ENCODE measurements at regions not wholly inside any gene's neighbourhood (a gene's known extent, or its start where the extent isn't known, plus 50 kb on each side); places are given as distances from the start of the nearest gene placed in this dataset.

DNA sequence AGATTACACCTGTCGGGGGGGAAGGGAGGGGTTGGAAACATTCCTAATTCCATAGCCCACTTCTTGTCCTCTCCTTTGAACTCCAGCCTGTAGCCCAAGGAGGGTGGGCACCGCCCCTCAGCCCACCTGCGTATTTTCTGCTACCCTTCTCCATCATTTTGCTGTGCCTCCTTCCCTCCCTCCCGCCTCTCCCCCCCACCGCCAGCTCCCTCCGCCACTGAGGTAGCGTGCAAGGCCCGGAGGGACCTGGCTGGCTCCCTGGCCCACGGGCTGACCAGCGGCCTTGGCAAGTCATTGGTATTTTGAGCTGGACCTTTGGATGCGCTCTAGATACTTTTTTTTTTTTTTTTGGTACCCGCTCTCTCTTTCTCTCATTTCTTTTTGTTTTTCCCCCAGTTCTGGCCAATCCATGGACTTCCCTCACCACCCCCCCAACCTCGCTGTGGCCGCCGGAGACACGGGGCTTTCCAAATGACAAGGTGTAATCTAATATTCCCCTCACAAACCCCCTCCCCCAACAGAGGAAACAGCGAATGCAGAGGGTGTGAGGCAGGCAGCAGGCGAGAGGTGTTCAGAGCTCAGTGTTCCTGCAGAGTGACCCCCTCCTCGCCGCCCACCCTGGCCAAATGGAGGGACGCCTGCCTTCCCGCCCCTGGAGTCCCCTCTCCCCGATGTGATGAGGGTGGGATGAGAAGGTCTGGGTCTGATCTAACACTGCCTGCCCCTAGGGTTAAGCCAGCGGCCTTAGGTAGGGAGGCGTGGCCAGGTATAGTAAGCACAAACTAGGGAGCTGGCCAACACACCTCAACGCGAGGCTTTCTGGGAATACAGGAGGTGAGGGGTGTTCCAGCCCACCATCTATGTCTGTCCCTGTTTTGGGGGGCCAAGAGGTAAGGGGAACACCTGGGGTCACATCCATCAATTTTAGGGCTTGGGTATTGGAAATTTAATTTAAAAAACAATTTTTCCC lies 89.2 kb downstream of the PTPRS start (continued):
- TF ChIP-seq, protein P1, sequence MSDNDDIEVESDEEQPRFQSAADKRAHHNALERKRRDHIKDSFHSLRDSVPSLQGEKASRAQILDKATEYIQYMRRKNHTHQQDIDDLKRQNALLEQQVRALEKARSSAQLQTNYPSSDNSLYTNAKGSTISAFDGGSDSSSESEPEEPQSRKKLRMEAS (IDR thresholded peaks at IDR 0.05): no peak
- TF ChIP-seq GABPA (IDR thresholded peaks at IDR 0.05 in 1 of 2, conservative IDR thresholded peaks at IDR 0.05 in 1 of 2) (no peak), YY1 (IDR thresholded peaks at IDR 0.05) (no peak), SP1 (IDR thresholded peaks at IDR 0.05) (no peak), NR2F2 (IDR thresholded peaks at IDR 0.05) (no peak), EGR1 (IDR thresholded peaks at IDR 0.05; ENCODE audit: low read depth in 2 of 2) (no peak), RAD21 (IDR thresholded peaks at IDR 0.05) (no peak)
- TF ChIP-seq, protein P2, sequence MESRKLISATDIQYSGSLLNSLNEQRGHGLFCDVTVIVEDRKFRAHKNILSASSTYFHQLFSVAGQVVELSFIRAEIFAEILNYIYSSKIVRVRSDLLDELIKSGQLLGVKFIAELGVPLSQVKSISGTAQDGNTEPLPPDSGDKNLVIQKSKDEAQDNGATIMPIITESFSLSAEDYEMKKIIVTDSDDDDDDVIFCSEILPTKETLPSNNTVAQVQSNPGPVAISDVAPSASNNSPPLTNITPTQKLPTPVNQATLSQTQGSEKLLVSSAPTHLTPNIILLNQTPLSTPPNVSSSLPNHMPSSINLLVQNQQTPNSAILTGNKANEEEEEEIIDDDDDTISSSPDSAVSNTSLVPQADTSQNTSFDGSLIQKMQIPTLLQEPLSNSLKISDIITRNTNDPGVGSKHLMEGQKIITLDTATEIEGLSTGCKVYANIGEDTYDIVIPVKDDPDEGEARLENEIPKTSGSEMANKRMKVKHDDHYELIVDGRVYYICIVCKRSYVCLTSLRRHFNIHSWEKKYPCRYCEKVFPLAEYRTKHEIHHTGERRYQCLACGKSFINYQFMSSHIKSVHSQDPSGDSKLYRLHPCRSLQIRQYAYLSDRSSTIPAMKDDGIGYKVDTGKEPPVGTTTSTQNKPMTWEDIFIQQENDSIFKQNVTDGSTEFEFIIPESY (IDR thresholded peaks at IDR 0.05): no peak
- TF ChIP-seq, protein P3, sequence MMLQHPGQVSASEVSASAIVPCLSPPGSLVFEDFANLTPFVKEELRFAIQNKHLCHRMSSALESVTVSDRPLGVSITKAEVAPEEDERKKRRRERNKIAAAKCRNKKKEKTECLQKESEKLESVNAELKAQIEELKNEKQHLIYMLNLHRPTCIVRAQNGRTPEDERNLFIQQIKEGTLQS (IDR thresholded peaks at IDR 0.05): no peak

DNA sequence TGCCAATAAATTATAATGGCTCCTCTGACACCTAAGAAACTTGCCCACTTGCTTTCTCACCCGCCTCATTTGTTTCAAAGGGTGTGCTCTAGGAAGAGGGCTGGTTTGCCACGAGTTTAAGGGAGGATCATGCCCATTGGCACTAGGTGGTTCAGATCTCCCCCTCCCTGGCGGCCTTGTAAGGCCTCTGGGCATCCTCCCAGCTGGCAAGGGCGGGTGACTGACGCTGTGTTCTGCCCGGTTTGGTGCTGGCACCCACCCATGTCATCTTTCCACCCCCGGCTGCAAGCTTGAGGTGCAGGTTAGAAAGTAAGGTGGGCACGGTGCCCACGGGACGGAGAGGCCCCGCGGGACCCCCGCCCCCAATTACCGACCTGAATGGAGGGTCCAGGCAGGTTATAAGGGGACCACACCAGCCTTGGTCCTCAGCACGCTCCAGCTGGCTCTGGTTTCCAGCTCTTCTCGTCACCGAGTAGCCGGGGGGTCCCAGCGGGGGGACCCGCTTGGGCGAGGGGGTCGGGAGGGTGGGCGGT lies 90.4 kb downstream of the PTPRS start:
- DNase-seq (ENCODE audit: low spot score): no peak
- no peak overlapping the region for H3K9ac ChIP-seq (ENCODE audit: low read depth in 1 of 2, low read length in 2 of 2)
- H3K9me3 ChIP-seq (ENCODE audit: control insufficient read depth in 4 of 4, low read length in 3 of 4): peaks cover 2 to 8% (median 8%) of the 10 kb centered on the region in 4 donors
- no peaks in the 10 kb centered on the region for H3K4me1 ChIP-seq (ENCODE audit: control insufficient read depth in 4 of 4, insufficient read depth in 4 of 4, low read length in 3 of 4)
- no peak overlapping the region for H3K4me3 ChIP-seq (ENCODE audit: low read depth in 1 of 3, low read length in 3 of 3)
- no peak overlapping the region for H3K27ac ChIP-seq (ENCODE audit: low read depth in 1 of 2, low read length in 2 of 2)
- TF ChIP-seq, protein P4, sequence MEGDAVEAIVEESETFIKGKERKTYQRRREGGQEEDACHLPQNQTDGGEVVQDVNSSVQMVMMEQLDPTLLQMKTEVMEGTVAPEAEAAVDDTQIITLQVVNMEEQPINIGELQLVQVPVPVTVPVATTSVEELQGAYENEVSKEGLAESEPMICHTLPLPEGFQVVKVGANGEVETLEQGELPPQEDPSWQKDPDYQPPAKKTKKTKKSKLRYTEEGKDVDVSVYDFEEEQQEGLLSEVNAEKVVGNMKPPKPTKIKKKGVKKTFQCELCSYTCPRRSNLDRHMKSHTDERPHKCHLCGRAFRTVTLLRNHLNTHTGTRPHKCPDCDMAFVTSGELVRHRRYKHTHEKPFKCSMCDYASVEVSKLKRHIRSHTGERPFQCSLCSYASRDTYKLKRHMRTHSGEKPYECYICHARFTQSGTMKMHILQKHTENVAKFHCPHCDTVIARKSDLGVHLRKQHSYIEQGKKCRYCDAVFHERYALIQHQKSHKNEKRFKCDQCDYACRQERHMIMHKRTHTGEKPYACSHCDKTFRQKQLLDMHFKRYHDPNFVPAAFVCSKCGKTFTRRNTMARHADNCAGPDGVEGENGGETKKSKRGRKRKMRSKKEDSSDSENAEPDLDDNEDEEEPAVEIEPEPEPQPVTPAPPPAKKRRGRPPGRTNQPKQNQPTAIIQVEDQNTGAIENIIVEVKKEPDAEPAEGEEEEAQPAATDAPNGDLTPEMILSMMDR (IDR thresholded peaks at IDR 0.05; ENCODE audit: low read depth, low read length, missing input control): no peak
- TF ChIP-seq YY1 (IDR thresholded peaks at IDR 0.05): no peak
- TF ChIP-seq, protein P3 (IDR thresholded peaks at IDR 0.05): no peak
- no peaks in the 10 kb centered on the region for H3K27me3 ChIP-seq (ENCODE audit: control insufficient read depth in 4 of 4, insufficient read depth in 4 of 4, low read length in 3 of 4)
- WGBS: 72% methylated on average over 23 of the region's 23 CpGs
- peaks cover 0 to 7% (median 0%) of the 10 kb centered on the region in 4 donors for H3K36me3 ChIP-seq (ENCODE audit: control insufficient read depth in 4 of 4, insufficient read depth in 3 of 4, low read depth in 1 of 4, low read length in 3 of 4)

DNA sequence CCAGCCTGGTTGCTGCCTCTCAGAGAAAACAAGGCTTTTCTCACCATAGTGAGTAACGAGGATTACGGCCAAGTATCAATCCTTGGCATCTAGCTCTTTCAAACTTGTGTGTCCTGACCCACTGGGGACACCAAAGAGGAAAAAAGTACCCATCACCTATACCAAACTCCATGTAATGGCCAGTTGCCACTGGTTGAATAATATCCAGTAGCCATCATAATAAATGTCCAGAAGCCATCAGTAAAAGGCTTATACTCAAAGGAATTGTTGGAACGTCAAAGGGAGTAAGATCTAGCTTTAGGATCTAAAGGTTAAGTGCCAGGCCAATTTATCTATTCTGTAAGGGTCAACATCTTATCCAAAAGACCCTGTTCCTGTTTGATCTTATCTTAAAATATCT lies 91.1 kb downstream of the PTPRS start:
- no peak overlapping the region for H3K27ac ChIP-seq (ENCODE audit: low read depth in 1 of 2, low read length in 2 of 2)
- 96% methylated on average over 3 of the region's 3 CpGs for WGBS

More for the DNA sequence above, 91.1 kb downstream of the PTPRS start:
- no peaks in the 10 kb centered on the region for H3K27me3 ChIP-seq (ENCODE audit: control insufficient read depth in 4 of 4, insufficient read depth in 4 of 4, low read length in 3 of 4)
- no peak overlapping the region for H3K9ac ChIP-seq (ENCODE audit: low read depth in 1 of 2, low read length in 2 of 2)
- H3K9me3 ChIP-seq (ENCODE audit: control insufficient read depth in 4 of 4, low read length in 3 of 4): peaks cover under 1 to 1% (median 1%) of the 10 kb centered on the region in 4 donors
- H3K4me3 ChIP-seq (ENCODE audit: low read depth in 1 of 3, low read length in 3 of 3): no peak overlapping the region
- no peaks in the 10 kb centered on the region for H3K4me1 ChIP-seq (ENCODE audit: control insufficient read depth in 4 of 4, insufficient read depth in 4 of 4, low read length in 3 of 4)
- peaks cover 0 to under 1% (median 0%) of the 10 kb centered on the region in 4 donors for H3K36me3 ChIP-seq (ENCODE audit: control insufficient read depth in 4 of 4, insufficient read depth in 3 of 4, low read depth in 1 of 4, low read length in 3 of 4)
- no peak for DNase-seq (ENCODE audit: low spot score)
- TF ChIP-seq HNF4A (conservative IDR thresholded peaks at IDR 0.05): no peak
- TF ChIP-seq RAD21 (IDR thresholded peaks at IDR 0.05): no peak
- no peak for TF ChIP-seq FOXA1 (IDR thresholded peaks at IDR 0.05)
- TF ChIP-seq RXRA (IDR thresholded peaks at IDR 0.05): no peak
- no peak for TF ChIP-seq GABPA (IDR thresholded peaks at IDR 0.05 in 1 of 2, conservative IDR thresholded peaks at IDR 0.05 in 1 of 2)
- TF ChIP-seq, protein P1 (IDR thresholded peaks at IDR 0.05): no peak
- no peak for TF ChIP-seq YY1 (IDR thresholded peaks at IDR 0.05)
- TF ChIP-seq HNF4G (IDR thresholded peaks at IDR 0.05): no peak
- TF ChIP-seq JUND (IDR thresholded peaks at IDR 0.05): no peak
- no peak for TF ChIP-seq NR2F2 (IDR thresholded peaks at IDR 0.05)
- TF ChIP-seq EGR1 (IDR thresholded peaks at IDR 0.05; ENCODE audit: low read depth in 2 of 2): no peak

Measured in liver (tissue), 8 donors.